ENCODE measurements at regions not wholly inside any gene's neighbourhood (a gene's known extent, or its start where the extent isn't known, plus 50 kb on each side); places are given as distances from the start of the nearest gene placed in this dataset.
"Not testable (repeated sequence)": the region's sequence is repeated elsewhere in the genome, so short reads cannot be mapped to it uniquely, and the experiment has no call there.

GRCh38 chrX:80508083-80508482, 87.8 kb downstream of the TENT5D start:
- DNase-seq (ENCODE audit: extremely low read depth in 1 of 11, low read depth in 9 of 11, low spot score in 4 of 11), result not testable (repeated sequence)

GRCh38 chrX:80511969-80512760, 91.9 kb downstream of the TENT5D start:
- no peak for DNase-seq (ENCODE audit: extremely low read depth in 1 of 11, low read depth in 9 of 11, low spot score in 4 of 11)

GRCh38 chrX:80512924-80513323, 92.7 kb downstream of the TENT5D start:
- DNase-seq (ENCODE audit: extremely low read depth in 1 of 11, low read depth in 9 of 11, low spot score in 4 of 11), result no peak

GRCh38 chrX:80513625-80514024, 93.4 kb downstream of the TENT5D start:
- peak in 2 of 11 donors; percentile 2 to 6 for DNase-seq (ENCODE audit: extremely low read depth in 1 of 11, low read depth in 9 of 11, low spot score in 4 of 11)

- DNase-seq (ENCODE audit: extremely low read depth in 1 of 11, low read depth in 9 of 11, low spot score in 4 of 11), result no peak
These were observed 116.8 kb downstream of the TENT5D start for GRCh38 chrX:80537096-80537495.

GRCh38 chrX:80550722-80551121, 130.5 kb downstream of the TENT5D start:
- no peak for DNase-seq (ENCODE audit: extremely low read depth in 1 of 11, low read depth in 9 of 11, low spot score in 4 of 11)

- DNase-seq (ENCODE audit: extremely low read depth in 1 of 11, low read depth in 9 of 11, low spot score in 4 of 11), result no peak
These were observed 135.9 kb downstream of the TENT5D start for GRCh38 chrX:80556148-80556547.

GRCh38 chrX:80572636-80573035, 152.4 kb downstream of the TENT5D start:
- no peak for DNase-seq (ENCODE audit: extremely low read depth in 1 of 11, low read depth in 9 of 11, low spot score in 4 of 11)

- DNase-seq (ENCODE audit: extremely low read depth in 1 of 11, low read depth in 9 of 11, low spot score in 4 of 11), result no peak
These were observed 153.0 kb downstream of the TENT5D start for GRCh38 chrX:80573275-80573674.

- not testable (repeated sequence) for DNase-seq (ENCODE audit: extremely low read depth in 1 of 11, low read depth in 9 of 11, low spot score in 4 of 11)
These were observed 154.3 kb downstream of the TENT5D start for GRCh38 chrX:80574486-80575086.

- DNase-seq (ENCODE audit: extremely low read depth in 1 of 11, low read depth in 9 of 11, low spot score in 4 of 11), result no peak
These were observed 156.0 kb downstream of the TENT5D start for GRCh38 chrX:80576267-80576666.

- DNase-seq (ENCODE audit: extremely low read depth in 1 of 11, low read depth in 9 of 11, low spot score in 4 of 11), result no peak
These were observed 156.7 kb downstream of the TENT5D start for GRCh38 chrX:80576806-80577533.

GRCh38 chrX:80578517-80579105, 158.4 kb downstream of the TENT5D start:
- DNase-seq (ENCODE audit: extremely low read depth in 1 of 11, low read depth in 9 of 11, low spot score in 4 of 11), result peak in 6 of 11 donors; percentile 3 to 18 (median 5)

- DNase-seq (ENCODE audit: extremely low read depth in 1 of 11, low read depth in 9 of 11, low spot score in 4 of 11), result not testable (repeated sequence)
These were observed 170.7 kb downstream of the TENT5D start for GRCh38 chrX:80590992-80591391.

GRCh38 chrX:80602036-80602860, 182.0 kb downstream of the TENT5D start:
- no peak for DNase-seq (ENCODE audit: extremely low read depth in 1 of 11, low read depth in 9 of 11, low spot score in 4 of 11)
